ENCODE measurements at regions not wholly inside any gene's neighbourhood (a gene's known extent, or its start where the extent isn't known, plus 50 kb on each side); places are given as distances from the start of the nearest gene placed in this dataset.

- Histone ChIP-seq H3K9me3 (no peaks in the 10 kb centered on the region), H3K27ac (peak overlapping the region; percentile 76 to 86), H3K4me3 (no peak overlapping the region), H3K4me2 (peak overlapping the region; percentile 66), H3K4me1 (peaks cover 54% of the 10 kb centered on the region)
- ATAC-seq (peak; percentile 79 to 91), DNase-seq (ENCODE audit: low read depth in 1 of 2, low spot score in 1 of 2) (peak; percentile 33 to 87), FAIRE-seq (no peak)
- ChIA-PET POLR2A (no interaction called here), CTCF (interaction anchor here (1.2 kb wide), 1 partner anchor 31 kb away, joined by 3 read pairs; no protein-coding TSS in a partner anchor)
- 14% methylated on average over 7 of the region's 9 CpGs for WGBS (ENCODE audit: missing lambda C conversion rate)
- TF ChIP-seq NFE2L2 (conservative IDR thresholded peaks at IDR 0.05; ENCODE audit: low read length) (no peak), HOXB5 (CRISPR knock-in tag; IDR thresholded peaks at IDR 0.05) (0 out of 2 replicates have a peak, but pooled peaks have one; percentile 44), CEBPB (IDR thresholded peaks at IDR 0.05) (no peak), RCOR1 (IDR thresholded peaks at IDR 0.05; ENCODE audit: low read depth, low read length) (no peak), EP300 (IDR thresholded peaks at IDR 0.05) (no peak), MAX (IDR thresholded peaks at IDR 0.05) (peak; percentile 57), NR3C1 (IDR thresholded peaks at IDR 0.05) (no peak), RAD21 (conservative IDR thresholded peaks at IDR 0.05 in 1 of 2, IDR thresholded peaks at IDR 0.05 in 1 of 2) (peak in 1 of 2 experiments; percentile 20; a peak in 1 of 5 replicates), ATOH8 (CRISPR knock-in tag; IDR thresholded peaks at IDR 0.05; ENCODE audit: low read depth) (no peak), GATA3 (IDR thresholded peaks at IDR 0.05; ENCODE audit: borderline replicate concordance) (peak; percentile 51; the same call in 1 of the 2 replicates), FOSL2 (IDR thresholded peaks at IDR 0.05) (no peak), FOSL2 (CRISPR knock-in tag; IDR thresholded peaks at IDR 0.05) (peak; percentile 83), FOSB (CRISPR knock-in tag; IDR thresholded peaks at IDR 0.05) (no peak), RFX5 (IDR thresholded peaks at IDR 0.05) (no peak), ZSCAN20 (CRISPR knock-in tag; IDR thresholded peaks at IDR 0.05) (no peak), MYC (IDR thresholded peaks at IDR 0.05; ENCODE audit: borderline replicate concordance, low read length) (no peak), JUNB (IDR thresholded peaks at IDR 0.05) (no peak), REST (IDR thresholded peaks at IDR 0.05) (no peak), BCL3 (IDR thresholded peaks at IDR 0.05) (no peak), CBX2 (IDR thresholded peaks at IDR 0.05; ENCODE audit: borderline replicate concordance, low read depth) (no peak)
- TF ChIP-seq, protein P1, sequence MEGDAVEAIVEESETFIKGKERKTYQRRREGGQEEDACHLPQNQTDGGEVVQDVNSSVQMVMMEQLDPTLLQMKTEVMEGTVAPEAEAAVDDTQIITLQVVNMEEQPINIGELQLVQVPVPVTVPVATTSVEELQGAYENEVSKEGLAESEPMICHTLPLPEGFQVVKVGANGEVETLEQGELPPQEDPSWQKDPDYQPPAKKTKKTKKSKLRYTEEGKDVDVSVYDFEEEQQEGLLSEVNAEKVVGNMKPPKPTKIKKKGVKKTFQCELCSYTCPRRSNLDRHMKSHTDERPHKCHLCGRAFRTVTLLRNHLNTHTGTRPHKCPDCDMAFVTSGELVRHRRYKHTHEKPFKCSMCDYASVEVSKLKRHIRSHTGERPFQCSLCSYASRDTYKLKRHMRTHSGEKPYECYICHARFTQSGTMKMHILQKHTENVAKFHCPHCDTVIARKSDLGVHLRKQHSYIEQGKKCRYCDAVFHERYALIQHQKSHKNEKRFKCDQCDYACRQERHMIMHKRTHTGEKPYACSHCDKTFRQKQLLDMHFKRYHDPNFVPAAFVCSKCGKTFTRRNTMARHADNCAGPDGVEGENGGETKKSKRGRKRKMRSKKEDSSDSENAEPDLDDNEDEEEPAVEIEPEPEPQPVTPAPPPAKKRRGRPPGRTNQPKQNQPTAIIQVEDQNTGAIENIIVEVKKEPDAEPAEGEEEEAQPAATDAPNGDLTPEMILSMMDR (IDR thresholded peaks at IDR 0.05): no peak
Measured at GRCh38 chr6:105795913-105796517, 290.1 kb upstream of the PRDM1 start.
